ENCODE measurements at regions not wholly inside any gene's neighbourhood (a gene's known extent, or its start where the extent isn't known, plus 50 kb on each side); places are given as distances from the start of the nearest gene placed in this dataset.
A peak's percentile ranks its signal among the peaks of the same experiment; 100 is the strongest.
"Not testable (repeated sequence)": the region's sequence is repeated elsewhere in the genome, so short reads cannot be mapped to it uniquely, and the experiment has no call there.

- not testable (repeated sequence) for DNase-seq (ENCODE audit: low read depth)
Observed at GRCh38 chr16:51977506-51977905, 569.4 kb downstream of the TOX3 start.

GRCh38 chr16:51971184-51971583, 575.8 kb downstream of the TOX3 start:
- DNase-seq (ENCODE audit: low read depth) = peak; percentile 5

- DNase-seq (ENCODE audit: low read depth) = peak; percentile 17
Observed at GRCh38 chr16:51968749-51969148, 578.2 kb downstream of the TOX3 start.

- DNase-seq (ENCODE audit: low read depth) = no peak
Observed at GRCh38 chr16:51967646-51968045, 579.3 kb downstream of the TOX3 start.

- no peak for DNase-seq (ENCODE audit: low read depth)
Observed at GRCh38 chr16:51960931-51961330, 586.0 kb downstream of the TOX3 start.

- no peak for DNase-seq (ENCODE audit: low read depth)
Observed at GRCh38 chr16:51953286-51953985, 593.5 kb downstream of the TOX3 start.

- no peak for DNase-seq (ENCODE audit: low read depth)
Observed at GRCh38 chr16:51952500-51952899, 594.4 kb downstream of the TOX3 start.

GRCh38 chr16:51951668-51952298, 595.2 kb downstream of the TOX3 start:
- DNase-seq (ENCODE audit: low read depth) = no peak

GRCh38 chr16:51950118-51950780, 596.7 kb downstream of the TOX3 start:
- no peak for DNase-seq (ENCODE audit: low read depth)

- no peak for DNase-seq (ENCODE audit: low read depth)
Observed at GRCh38 chr16:51949282-51949681, 597.7 kb downstream of the TOX3 start.

GRCh38 chr16:51941412-51941811, 605.5 kb downstream of the TOX3 start:
- DNase-seq (ENCODE audit: low read depth) = no peak

- DNase-seq (ENCODE audit: low read depth) = no peak
Observed at GRCh38 chr16:51940183-51940582, 606.8 kb downstream of the TOX3 start.

GRCh38 chr16:51939378-51939871, 607.5 kb downstream of the TOX3 start:
- no peak for DNase-seq (ENCODE audit: low read depth)

GRCh38 chr16:51938861-51939260, 608.1 kb downstream of the TOX3 start:
- DNase-seq (ENCODE audit: low read depth) = no peak

GRCh38 chr16:51937771-51938170, 609.2 kb downstream of the TOX3 start:
- no peak for DNase-seq (ENCODE audit: low read depth)

- no peak for DNase-seq (ENCODE audit: low read depth)
Observed at GRCh38 chr16:51936846-51937245, 610.1 kb downstream of the TOX3 start.

- DNase-seq (ENCODE audit: low read depth) = no peak
Observed at GRCh38 chr16:51932317-51932716, 614.6 kb downstream of the TOX3 start.

- DNase-seq (ENCODE audit: low read depth) = no peak
Observed at GRCh38 chr16:51931653-51932052, 615.3 kb downstream of the TOX3 start.

GRCh38 chr16:51924744-51925143, 622.2 kb downstream of the TOX3 start:
- no peak for DNase-seq (ENCODE audit: low read depth)

GRCh38 chr16:51922476-51922875, 624.5 kb downstream of the TOX3 start:
- no peak for DNase-seq (ENCODE audit: low read depth)

- DNase-seq (ENCODE audit: low read depth) = no peak
Observed at GRCh38 chr16:51919736-51920135, 627.2 kb downstream of the TOX3 start.

- no peak for DNase-seq (ENCODE audit: low read depth)
Observed at GRCh38 chr16:51916814-51917213, 630.1 kb downstream of the TOX3 start.

- no peak for DNase-seq (ENCODE audit: low read depth)
Observed at GRCh38 chr16:51916231-51916630, 630.7 kb downstream of the TOX3 start.

Measured in GM04504 (cell line).